B cell (primary cell): ENCODE measurements at regions not wholly inside any gene's neighbourhood (a gene's known extent, or its start where the extent isn't known, plus 50 kb on each side); places are given as distances from the start of the nearest gene placed in this dataset.

Experiments
- ATAC-seq: fragments of 200-7000 bp; cut with Tn5 transposase; one replicate; pipeline ENCODE4 v1.10.0; 2021; ENCODE audit warnings: low read depth, mild to moderate bottlenecking, moderate number of reproducible peaks, moderate library complexity
- CTCF ChIA-PET: fragments of 350-600 bp; sonication (Branson Sonifier 250); formaldehyde crosslinking; loops from one replicate; lab custom pipeline; 2021; ENCODE audit warnings: antibody characterized with exemption, inconsistent platforms; lab: Charles Lee
- POLR2A ChIA-PET: fragments of 350-600 bp; sonication (Branson Sonifier 250); formaldehyde crosslinking; loops from one replicate; lab custom pipeline; 2021; ENCODE audit warnings: antibody characterized with exemption; lab: Charles Lee
- DNase-seq: peaks from one replicate; pipeline ENCODE4 v3.0.0; 2013
- H2AFZ ChIP-seq: 2 replicates; pipeline ENCODE4 v1.6.1; 2012; ENCODE audit warnings: mild to moderate bottlenecking, low read depth, low read length; ENCODE audit not compliant: insufficient read depth, poor library complexity, severe bottlenecking
- H3K27ac ChIP-seq, 2 donors: 1 replicate in 1 of 2; 2 replicates in 1 of 2; pipeline ENCODE4 v1.5.1; 2012 to 2013; ENCODE audit warnings: low read length in 2 of 2, mild to moderate bottlenecking in 2 of 2, moderate library complexity in 1 of 2
- H3K27me3 ChIP-seq, 4 experiments: fragments of 200-600 bp in 1 of 4; sonication (generic) in 1 of 4; replicated peaks in 1 of 4; 1 replicate in 2 of 4; 2 replicates in 2 of 4; pipeline versions ENCODE4 v1.6.1 to v1.7.0; 2013 to 2016; ENCODE audit warnings: low read length in 3 of 4, mild to moderate bottlenecking in 2 of 4, mixed read lengths in 1 of 4, moderate library complexity in 1 of 4; ENCODE audit not compliant: insufficient read depth in 4 of 4, control insufficient read depth in 3 of 4; ENCODE audit errors: control extremely low read depth in 1 of 4
- H3K36me3 ChIP-seq, 2 experiments: replicated peaks in 1 of 2; 1 replicate in 1 of 2; 2 replicates in 1 of 2; pipeline versions ENCODE4 v1.6.1 to v1.7.1; 2013; ENCODE audit warnings: low read length in 1 of 2; ENCODE audit not compliant: insufficient read depth in 2 of 2, control insufficient read depth in 1 of 2; ENCODE audit errors: control extremely low read depth in 1 of 2, extremely low read depth in 1 of 2
- H3K4me1 ChIP-seq, 2 donors: fragments of 200-600 bp in 1 of 2; sonication (generic) in 1 of 2; 1 replicate in 1 of 2; 2 replicates in 1 of 2; pipeline versions ENCODE4 v1.5.1 to v1.6.1; 2013 to 2017; ENCODE audit warnings: low read length in 2 of 2; ENCODE audit not compliant: control insufficient read depth in 2 of 2, insufficient read depth in 2 of 2
- H3K4me2 ChIP-seq: replicated peaks from 2 replicates; pipeline ENCODE3; 2012; ENCODE audit warnings: mild to moderate bottlenecking, low read depth, low read length; ENCODE audit not compliant: poor library complexity, severe bottlenecking
- H3K4me3 ChIP-seq, 5 experiments: fragments of 200-600 bp in 1 of 5; sonication (generic) in 1 of 5; 1 replicate in 3 of 5; 2 replicates in 2 of 5; pipeline versions ENCODE4 v1.5.1 to v1.7.0; 2011 to 2016; ENCODE audit warnings: low read length in 4 of 5, mild to moderate bottlenecking in 4 of 5, low read depth in 2 of 5, control low read depth in 1 of 5, moderate library complexity in 1 of 5; ENCODE audit not compliant: insufficient read depth in 1 of 5; ENCODE audit errors: control extremely low read depth in 1 of 5, extremely low read depth in 1 of 5
- H3K79me2 ChIP-seq: fragments of 200-600 bp; sonication (generic); one replicate; pipeline ENCODE4 v1.6.0; 2016; ENCODE audit warnings: low read length; ENCODE audit not compliant: control insufficient read depth, insufficient read depth
- H3K9ac ChIP-seq: fragments of 200-600 bp; sonication (generic); 2 replicates; pipeline ENCODE4 v1.6.1; 2017; ENCODE audit warnings: mild to moderate bottlenecking, low read length, moderate library complexity
- H3K9me3 ChIP-seq, 3 donors: one replicate each; pipeline versions ENCODE4 v1.6.1 to v1.7.1; 2013; ENCODE audit warnings: low read length in 2 of 3; ENCODE audit not compliant: control insufficient read depth in 2 of 3, insufficient read depth in 1 of 3; ENCODE audit errors: control extremely low read depth in 1 of 3
- H4K20me1 ChIP-seq: 2 replicates; pipeline ENCODE4 v1.6.0; 2012; ENCODE audit warnings: mild to moderate bottlenecking, low read length; ENCODE audit not compliant: insufficient read depth, control insufficient read depth, poor library complexity, severe bottlenecking
- H3K27ac Mint-ChIP-seq: one replicate; pipeline ENCODE4 v1.8.0; 2021; ENCODE audit warnings: mixed read lengths
- H3K27me3 Mint-ChIP-seq: one replicate; pipeline ENCODE4 v1.8.0; 2021; ENCODE audit warnings: mixed read lengths
- H3K4me1 Mint-ChIP-seq: one replicate; pipeline ENCODE4 v1.8.0; 2021; ENCODE audit warnings: mixed read lengths
- H3K4me3 Mint-ChIP-seq: one replicate; pipeline ENCODE4 v1.8.0; 2021; ENCODE audit warnings: mixed read lengths
- H3K9me3 Mint-ChIP-seq: one replicate; pipeline ENCODE4 v1.8.0; 2022; ENCODE audit warnings: mixed read lengths; ENCODE audit not compliant: insufficient read depth
- CTCF ChIP-seq: fragments of 200-600 bp; IDR thresholded peaks from one replicate; pipeline ENCODE4 v1.8.0; 2022; ENCODE audit warnings: antibody characterized with exemption, mild to moderate bottlenecking
- EZH2 ChIP-seq: IDR thresholded peaks from 2 replicates; pipeline ENCODE4 v1.6.1; 2012; ENCODE audit warnings: borderline replicate concordance, low read depth, mild to moderate bottlenecking, moderate library complexity, low read length; ENCODE audit not compliant: insufficient read depth, poor library complexity, severe bottlenecking
- WGBS: methylation state at CpG from one replicate; pipeline ENCODE4 v1.1.5; 2013; ENCODE audit warnings: missing lambda C conversion rate; ENCODE audit not compliant: insufficient coverage; 5-methylcytosine and 5-hydroxymethylcytosine counted together
- intact Hi-C: fragments of 100-400 bp; cut with micrococcal nuclease; formaldehyde crosslinking; loops from one replicate; pipeline ENCODE4 v1.10.0; 2022

- no peaks in the 10 kb centered on the region for H3K4me1 ChIP-seq
- H3K79me2 ChIP-seq: no peaks in the 10 kb centered on the region
- no peaks in the 10 kb centered on the region for H3K27me3 ChIP-seq
- ChIA-PET POLR2A (no interaction called here), CTCF (no interaction called here)
- ATAC-seq: no peak
- no peak overlapping the region for H2AFZ ChIP-seq
- no peaks in the 10 kb centered on the region for H3K36me3 ChIP-seq
- H3K9me3 Mint-ChIP-seq: no peaks in the 10 kb centered on the region
- H3K27ac ChIP-seq: no peak overlapping the region
- DNase-seq: no peak
- 100% methylated on average over 2 of the region's 4 CpGs for WGBS
- H3K27ac Mint-ChIP-seq: no peak overlapping the region
- H3K4me3 Mint-ChIP-seq: no peak overlapping the region
- H3K4me3 ChIP-seq: no peak overlapping the region
- TF ChIP-seq CTCF: no peak
- TF ChIP-seq EZH2: no peak
- intact Hi-C loops: no loop called here
- no peaks in the 10 kb centered on the region for H4K20me1 ChIP-seq
- no peak overlapping the region for H3K9ac ChIP-seq
- peaks cover 0 to 2% (median 0%) of the 10 kb centered on the region in 3 donors for H3K9me3 ChIP-seq
- H3K4me1 Mint-ChIP-seq: no peaks in the 10 kb centered on the region
- no peak overlapping the region for H3K4me2 ChIP-seq
- H3K27me3 Mint-ChIP-seq: peaks cover 17% of the 10 kb centered on the region
Measured at GRCh38 chr5:108467563-108467962, 85.7 kb upstream of the FBXL17 start.

DNA sequence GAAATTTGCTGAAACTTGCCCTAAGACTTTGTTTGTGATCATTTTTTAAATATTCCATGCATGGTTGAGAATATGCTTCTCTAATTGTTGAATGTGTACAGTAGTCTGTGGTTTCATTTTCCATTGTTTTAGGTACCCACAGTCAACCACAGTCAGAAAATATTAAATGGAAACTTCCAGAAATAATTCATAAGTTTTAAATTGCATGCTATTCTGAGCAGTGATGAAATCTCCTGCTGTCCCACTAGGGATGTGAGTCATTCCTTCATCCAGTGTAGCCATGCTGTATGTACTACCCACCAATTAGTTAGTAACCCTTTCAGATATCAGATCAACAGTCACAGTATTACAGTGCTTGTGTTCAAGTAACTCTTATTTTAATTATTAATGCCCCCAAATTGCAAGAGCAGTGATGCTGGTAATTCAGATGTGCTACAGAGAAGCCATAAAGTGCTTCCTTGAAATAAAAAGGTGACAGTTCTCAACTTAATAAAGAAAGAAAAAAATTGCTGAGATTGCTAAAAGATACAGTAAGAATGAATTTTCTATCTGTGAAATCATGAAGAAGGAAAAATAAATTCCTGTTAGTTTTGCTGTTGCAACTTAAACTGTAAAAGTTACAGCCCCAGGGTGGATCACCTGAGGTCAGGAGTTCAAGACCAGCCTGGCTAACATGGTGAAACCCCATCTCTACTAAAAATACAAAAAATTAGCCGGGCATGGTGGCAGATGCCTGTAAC, 79.9 kb upstream of the FBXL17 start:
- no peaks in the 10 kb centered on the region for H3K79me2 ChIP-seq
- CTCF ChIA-PET: no interaction called here
- no peaks in the 10 kb centered on the region for H4K20me1 ChIP-seq
- H3K4me1 Mint-ChIP-seq: peaks cover 5% of the 10 kb centered on the region
- no peaks in the 10 kb centered on the region for H3K36me3 ChIP-seq
- H3K9me3 Mint-ChIP-seq: no peaks in the 10 kb centered on the region
- DNase-seq (no peak), ATAC-seq (no peak)
- intact Hi-C loops: no loop called here
- H3K27ac ChIP-seq: no peak overlapping the region
- H3K27me3 ChIP-seq: peaks cover 0 to 5% (median 1%) of the 10 kb centered on the region in 4 experiments
- H3K4me1 ChIP-seq: no peaks in the 10 kb centered on the region
- H3K4me3 ChIP-seq: no peak overlapping the region
- TF ChIP-seq CTCF (no peak), EZH2 (no peak)
- no peak overlapping the region for H3K4me3 Mint-ChIP-seq
- H3K4me2 ChIP-seq: no peak overlapping the region
- no peak overlapping the region for H3K27ac Mint-ChIP-seq
- H3K9me3 ChIP-seq: no peaks in the 10 kb centered on the region
- peaks cover 13% of the 10 kb centered on the region for H3K27me3 Mint-ChIP-seq
- H2AFZ ChIP-seq: no peak overlapping the region
- no CpG with 5 or more reads among the region's 1 CpG for WGBS
- H3K9ac ChIP-seq: no peak overlapping the region
- POLR2A ChIA-PET: no interaction called here
